ENCODE measurements at regions not wholly inside any gene's neighbourhood (a gene's known extent, or its start where the extent isn't known, plus 50 kb on each side); places are given as distances from the start of the nearest gene placed in this dataset.

- TF ChIP-seq CTCF (IDR thresholded peaks at IDR 0.05), result no peak
- TF ChIP-seq POLR2A (IDR thresholded peaks at IDR 0.05), result no peak
Measured at GRCh38 chr2:19416083-19416482, 57.7 kb upstream of the OSR1 start.
